Omental fat pad (tissue), 3 donors: ENCODE measurements at regions not wholly inside any gene's neighbourhood (a gene's known extent, or its start where the extent isn't known, plus 50 kb on each side); places are given as distances from the start of the nearest gene placed in this dataset.

ENCODE experiments used
- ATAC-seq: fragments of 150-250 bp; one replicate; pipeline ENCODE4 v1.9.1; 2016; ENCODE audit warnings: mild to moderate bottlenecking, moderate library complexity; ENCODE audit not compliant: low FRiP score
- DNase-seq: peaks from one replicate; pipeline ENCODE4 v3.0.0-alpha.2; 2019; ENCODE audit warnings: low spot score
- TF ChIP-seq, protein P1 (sequence below), 3 donors: fragments of 450-650 bp; IDR thresholded peaks; one replicate each; pipeline ENCODE4 v1.5.1; 2016 to 2017; ENCODE audit warnings: antibody characterized with exemption in 3 of 3, mild to moderate bottlenecking in 3 of 3, moderate library complexity in 2 of 3

DNA sequence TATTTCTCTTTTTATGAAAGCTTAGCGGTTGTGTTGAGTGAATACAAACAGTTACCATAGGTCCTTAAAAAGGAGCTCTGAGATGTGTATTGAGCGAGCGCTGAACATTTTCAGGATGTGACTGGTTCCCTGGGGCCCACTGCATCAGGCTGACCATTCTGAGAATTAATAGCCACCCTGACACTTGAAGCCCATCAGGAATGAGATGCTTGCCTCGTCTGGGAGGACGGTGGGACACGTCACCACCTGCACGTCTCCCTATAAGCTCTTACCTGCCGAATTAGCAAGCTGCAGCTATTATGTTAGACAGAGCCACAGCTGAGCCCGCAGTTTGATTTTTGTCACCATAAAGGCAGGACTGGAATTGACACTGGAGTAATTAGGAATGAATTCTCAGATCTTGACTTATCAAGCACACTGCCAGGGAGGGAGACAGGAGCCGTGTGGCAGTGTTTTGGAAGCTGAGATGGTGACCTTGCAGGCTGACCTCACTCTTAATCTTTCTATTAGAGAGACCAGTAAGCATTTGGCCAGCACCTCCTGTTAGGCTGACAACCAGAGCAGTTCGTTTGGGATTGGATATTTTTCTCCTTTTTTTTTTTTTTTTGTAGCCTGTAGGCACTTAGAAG, 373.1 kb upstream of the WWC1 start:
- TF ChIP-seq, protein P1, sequence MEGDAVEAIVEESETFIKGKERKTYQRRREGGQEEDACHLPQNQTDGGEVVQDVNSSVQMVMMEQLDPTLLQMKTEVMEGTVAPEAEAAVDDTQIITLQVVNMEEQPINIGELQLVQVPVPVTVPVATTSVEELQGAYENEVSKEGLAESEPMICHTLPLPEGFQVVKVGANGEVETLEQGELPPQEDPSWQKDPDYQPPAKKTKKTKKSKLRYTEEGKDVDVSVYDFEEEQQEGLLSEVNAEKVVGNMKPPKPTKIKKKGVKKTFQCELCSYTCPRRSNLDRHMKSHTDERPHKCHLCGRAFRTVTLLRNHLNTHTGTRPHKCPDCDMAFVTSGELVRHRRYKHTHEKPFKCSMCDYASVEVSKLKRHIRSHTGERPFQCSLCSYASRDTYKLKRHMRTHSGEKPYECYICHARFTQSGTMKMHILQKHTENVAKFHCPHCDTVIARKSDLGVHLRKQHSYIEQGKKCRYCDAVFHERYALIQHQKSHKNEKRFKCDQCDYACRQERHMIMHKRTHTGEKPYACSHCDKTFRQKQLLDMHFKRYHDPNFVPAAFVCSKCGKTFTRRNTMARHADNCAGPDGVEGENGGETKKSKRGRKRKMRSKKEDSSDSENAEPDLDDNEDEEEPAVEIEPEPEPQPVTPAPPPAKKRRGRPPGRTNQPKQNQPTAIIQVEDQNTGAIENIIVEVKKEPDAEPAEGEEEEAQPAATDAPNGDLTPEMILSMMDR (IDR thresholded peaks at IDR 0.05), result no peak
- ATAC-seq (no peak), DNase-seq (no peak)

DNA sequence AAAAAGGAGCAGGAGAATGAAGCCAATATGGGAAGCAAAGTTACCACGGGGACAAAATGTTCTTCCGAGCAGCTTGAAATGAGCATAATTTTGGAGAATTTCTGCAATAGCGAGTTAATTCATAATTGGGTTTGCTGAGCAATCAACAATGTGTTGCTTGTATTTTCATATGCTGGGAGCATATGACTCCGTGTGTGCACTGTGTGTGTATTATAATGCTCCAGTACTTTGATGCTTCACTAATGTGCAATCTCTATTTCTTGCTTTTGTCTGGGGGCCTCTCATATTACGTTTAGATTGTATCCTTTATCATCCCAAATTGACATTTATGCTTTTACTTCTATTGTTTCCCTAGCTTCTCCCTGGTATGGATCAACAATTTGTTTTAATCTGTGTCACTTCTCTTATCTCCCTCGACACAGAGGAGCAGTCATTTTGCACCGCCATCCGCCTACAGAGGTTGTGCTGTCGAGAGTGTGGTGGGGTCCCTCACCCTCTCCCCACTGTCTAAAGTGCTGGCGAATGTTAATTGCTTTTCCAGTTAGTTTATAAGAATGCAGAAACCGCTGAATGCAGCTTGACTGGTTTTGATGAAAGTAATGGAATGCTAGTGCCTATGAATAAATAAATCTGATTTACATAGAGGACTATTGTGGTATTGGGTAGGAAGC, 372.5 kb upstream of the WWC1 start:
- ATAC-seq (no peak), DNase-seq (no peak)

DNA sequence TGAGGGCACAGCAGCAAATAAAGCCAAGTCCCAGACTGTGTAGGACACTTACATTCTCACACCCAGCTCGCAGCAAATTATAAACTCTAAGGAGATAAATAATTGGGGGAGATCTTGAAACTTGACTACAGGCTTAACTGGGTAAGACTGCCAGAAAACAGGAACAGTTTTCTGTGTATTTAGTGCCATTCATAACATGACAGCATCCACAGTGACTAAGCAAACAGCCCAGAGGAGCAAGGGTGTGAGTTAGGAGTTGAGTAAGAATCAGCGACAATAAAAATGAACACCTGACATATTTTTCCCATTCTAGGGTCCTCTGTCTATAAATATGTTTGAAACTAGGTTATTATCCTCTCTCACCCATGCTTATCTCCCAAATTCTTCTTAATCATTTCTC, 370.9 kb upstream of the WWC1 start:
- ATAC-seq (no peak), DNase-seq (no peak)
- TF ChIP-seq, protein P1 (IDR thresholded peaks at IDR 0.05), result no peak

More for the DNA sequence above, 372.5 kb upstream of the WWC1 start:
- TF ChIP-seq, protein P1 (IDR thresholded peaks at IDR 0.05), result no peak

DNA sequence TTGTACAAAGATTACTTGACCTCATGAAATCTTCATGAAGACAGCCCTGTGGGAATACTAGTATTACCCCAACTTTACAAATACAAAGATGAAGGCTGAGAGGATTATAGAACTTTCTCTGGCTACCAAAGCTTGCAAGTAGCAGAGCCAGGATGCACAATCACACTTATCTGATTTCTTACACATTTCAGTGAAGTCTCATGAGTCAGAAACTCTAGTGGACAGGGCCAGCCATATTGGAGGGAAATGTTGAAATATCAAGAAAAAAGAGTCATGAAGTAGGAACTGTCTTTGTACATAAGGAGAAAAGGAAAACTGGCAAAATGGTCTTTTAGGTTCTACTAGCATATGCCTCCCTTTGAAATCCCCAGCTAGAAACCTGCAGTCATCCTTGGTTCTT, 369.6 kb upstream of the WWC1 start:
- ATAC-seq, result no peak

DNA sequence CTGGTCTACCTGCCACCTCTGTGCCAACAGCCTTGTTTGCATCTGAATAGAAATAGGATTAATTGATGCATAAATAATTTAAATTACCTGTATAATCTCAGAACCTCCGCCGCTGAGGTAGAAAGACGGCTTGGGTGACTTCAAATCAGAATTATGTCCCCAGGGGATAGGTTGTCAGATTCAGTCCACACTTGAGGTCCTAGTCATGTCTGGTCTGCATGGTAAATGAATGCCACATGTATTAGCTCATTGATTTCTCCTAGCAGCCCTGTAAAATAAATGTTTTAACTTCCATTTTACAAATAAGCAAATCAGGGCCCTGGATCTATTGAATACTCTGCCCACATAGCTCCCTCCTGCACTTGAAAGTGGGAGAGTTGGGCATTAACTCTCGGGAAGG, 368.0 kb upstream of the WWC1 start:
- no peak for ATAC-seq
- TF ChIP-seq, protein P1 (IDR thresholded peaks at IDR 0.05), result no peak
- no peak for DNase-seq

More for the DNA sequence above, 369.6 kb upstream of the WWC1 start:
- DNase-seq, result no peak
- TF ChIP-seq, protein P1 (IDR thresholded peaks at IDR 0.05), result no peak

DNA sequence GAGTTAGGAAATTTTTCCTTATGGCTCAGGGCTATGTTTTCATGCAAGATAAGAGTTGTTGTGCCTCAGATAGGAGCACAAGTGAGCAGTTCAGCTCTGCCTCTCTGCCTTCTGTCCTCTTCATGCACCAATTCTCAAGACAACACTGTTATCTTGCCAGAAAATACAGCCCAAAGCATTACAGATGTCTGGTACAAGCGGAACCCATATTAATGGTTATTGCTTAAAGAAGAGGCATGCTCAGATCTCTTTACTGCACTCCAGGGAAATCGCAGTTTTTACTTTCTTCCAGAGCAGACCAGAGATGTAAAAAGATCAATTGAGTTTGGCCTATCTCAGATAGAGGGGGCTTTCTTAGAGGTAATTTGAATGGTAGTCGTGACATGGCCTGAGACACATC, 361.6 kb upstream of the WWC1 start:
- TF ChIP-seq, protein P1 (IDR thresholded peaks at IDR 0.05), result no peak
- DNase-seq (no peak), ATAC-seq (no peak)

DNA sequence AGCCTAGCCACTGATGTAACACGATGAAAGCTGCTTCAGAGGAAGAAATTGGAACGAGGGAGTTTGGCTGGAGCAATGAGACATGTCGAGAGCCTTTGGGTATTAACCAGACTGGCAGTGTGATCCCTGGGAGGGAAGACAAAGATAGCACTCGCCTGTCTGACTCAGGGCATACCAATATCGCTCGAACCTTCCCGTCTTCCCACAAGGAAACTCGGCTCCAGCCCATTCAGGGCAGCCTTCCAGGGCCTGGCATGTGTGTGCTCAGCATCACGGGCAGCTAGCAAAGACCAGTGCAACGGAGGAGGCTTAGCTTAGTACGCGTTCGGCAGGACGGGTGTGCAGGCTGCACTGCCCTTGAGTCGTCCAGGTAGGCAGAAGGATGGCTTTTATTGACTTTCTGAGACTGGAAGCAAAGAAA, 356.9 kb upstream of the WWC1 start:
- ATAC-seq, result peak; percentile 69
- TF ChIP-seq, protein P1 (IDR thresholded peaks at IDR 0.05), result no peak
- DNase-seq, result no peak
